HG03025 (cell line): ENCODE measurements at regions not wholly inside any gene's neighbourhood (a gene's known extent, or its start where the extent isn't known, plus 50 kb on each side); places are given as distances from the start of the nearest gene placed in this dataset.

ENCODE experiments used
- ATAC-seq: cut with Tn5 transposase; IDR thresholded peaks from one replicate; pipeline ENCODE4 v1.9.1; 2021; ENCODE audit warnings: mild to moderate bottlenecking, moderate library complexity; ENCODE audit not compliant: unreplicated experiment, low FRiP score

GRCh38 chr2:733001-733400 lies 55.8 kb upstream of the TMEM18 start:
- no peak for ATAC-seq

GRCh38 chr2:731711-732110 lies 54.5 kb upstream of the TMEM18 start:
- ATAC-seq, result no peak

GRCh38 chr2:729376-729861 lies 52.2 kb upstream of the TMEM18 start:
- ATAC-seq, result no peak

GRCh38 chr2:728165-728564 lies 51.0 kb upstream of the TMEM18 start:
- no peak for ATAC-seq

GRCh38 chr2:727071-727470 lies 49.9 kb upstream of the TMEM18 start:
- ATAC-seq, result peak; percentile 69
